Vagina (tissue), 2 donors: ENCODE measurements at regions not wholly inside any gene's neighbourhood (a gene's known extent, or its start where the extent isn't known, plus 50 kb on each side); places are given as distances from the start of the nearest gene placed in this dataset.

Experiments used
- DNase-seq, 2 donors: peaks; one replicate each; pipeline ENCODE4 v3.0.0-alpha.2; 2017; ENCODE audit errors: extremely low spot score in 2 of 2
- H3K27ac ChIP-seq: fragments of 200-600 bp; sonication (generic); one replicate; pipeline ENCODE4 v1.5.1; 2019
- H3K27me3 ChIP-seq: fragments of 200-600 bp; sonication (generic); one replicate; pipeline ENCODE4 v1.5.1; 2019
- H3K36me3 ChIP-seq, 2 donors: fragments of 200-600 bp; sonication (generic); one replicate each; pipeline ENCODE4 v1.5.1; 2017 to 2019
- H3K4me1 ChIP-seq: fragments of 200-600 bp; sonication (generic); one replicate; pipeline ENCODE4 v1.5.1; 2019
- H3K4me3 ChIP-seq, 2 donors: fragments of 200-600 bp; sonication (generic); 1 replicate in 1 of 2; 2 replicates in 1 of 2; pipeline ENCODE4 v1.5.1; 2016 to 2019
- H3K9me3 ChIP-seq: fragments of 200-600 bp; sonication (generic); one replicate; pipeline ENCODE4 v1.5.1; 2019
- POLR2A ChIP-seq, 2 donors: fragments of 450-650 bp; IDR thresholded peaks; one replicate each; pipeline ENCODE4 v1.6.1; 2017; ENCODE audit warnings: antibody characterized with exemption in 2 of 2, mild to moderate bottlenecking in 2 of 2, moderate library complexity in 2 of 2
- POLR2AphosphoS5 ChIP-seq, 2 donors: sonication (generic); formaldehyde crosslinking; IDR thresholded peaks; one replicate each; pipeline ENCODE4 v1.9.0; 2017; ENCODE audit warnings: antibody characterized with exemption in 2 of 2, mild to moderate bottlenecking in 2 of 2, low read depth in 1 of 2; ENCODE audit not compliant: insufficient read depth in 1 of 2
- intact Hi-C: fragments of 100-400 bp; cut with DNase I; formaldehyde crosslinking; loops from one replicate; pipeline ENCODE4 v1.15.1; 2023
- TF ChIP-seq, protein P1 (sequence below), 3 experiments: fragments of 450-650 bp in 2 of 3; fragments of 200-600 bp in 1 of 3; sonication (generic) in 1 of 3; IDR thresholded peaks; one replicate each; pipeline ENCODE4 v1.5.1; 2017 to 2019; ENCODE audit warnings: antibody characterized with exemption in 3 of 3, mild to moderate bottlenecking in 2 of 3, moderate library complexity in 2 of 3

GRCh38 chr3:14331251-14331650 is 71.2 kb upstream of the SLC6A6 start:
- Histone ChIP-seq H3K27ac (no peak overlapping the region), H3K36me3 (no peaks in the 10 kb centered on the region), H3K27me3 (no peaks in the 10 kb centered on the region), H3K4me1 (no peaks in the 10 kb centered on the region), H3K9me3 (no peaks in the 10 kb centered on the region), H3K4me3 (no peak overlapping the region)
- no peak for TF ChIP-seq POLR2A (IDR thresholded peaks at IDR 0.05)
- TF ChIP-seq, protein P1, sequence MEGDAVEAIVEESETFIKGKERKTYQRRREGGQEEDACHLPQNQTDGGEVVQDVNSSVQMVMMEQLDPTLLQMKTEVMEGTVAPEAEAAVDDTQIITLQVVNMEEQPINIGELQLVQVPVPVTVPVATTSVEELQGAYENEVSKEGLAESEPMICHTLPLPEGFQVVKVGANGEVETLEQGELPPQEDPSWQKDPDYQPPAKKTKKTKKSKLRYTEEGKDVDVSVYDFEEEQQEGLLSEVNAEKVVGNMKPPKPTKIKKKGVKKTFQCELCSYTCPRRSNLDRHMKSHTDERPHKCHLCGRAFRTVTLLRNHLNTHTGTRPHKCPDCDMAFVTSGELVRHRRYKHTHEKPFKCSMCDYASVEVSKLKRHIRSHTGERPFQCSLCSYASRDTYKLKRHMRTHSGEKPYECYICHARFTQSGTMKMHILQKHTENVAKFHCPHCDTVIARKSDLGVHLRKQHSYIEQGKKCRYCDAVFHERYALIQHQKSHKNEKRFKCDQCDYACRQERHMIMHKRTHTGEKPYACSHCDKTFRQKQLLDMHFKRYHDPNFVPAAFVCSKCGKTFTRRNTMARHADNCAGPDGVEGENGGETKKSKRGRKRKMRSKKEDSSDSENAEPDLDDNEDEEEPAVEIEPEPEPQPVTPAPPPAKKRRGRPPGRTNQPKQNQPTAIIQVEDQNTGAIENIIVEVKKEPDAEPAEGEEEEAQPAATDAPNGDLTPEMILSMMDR (IDR thresholded peaks at IDR 0.05), result no peak
- intact Hi-C loops, result no loop called here
- DNase-seq, result no peak

GRCh38 chr3:14332392-14332791 is 70.0 kb upstream of the SLC6A6 start:
- H3K27me3 ChIP-seq, result no peaks in the 10 kb centered on the region
- H3K36me3 ChIP-seq, result no peaks in the 10 kb centered on the region
- TF ChIP-seq POLR2A (IDR thresholded peaks at IDR 0.05) (no peak), POLR2AphosphoS5 (IDR thresholded peaks at IDR 0.05; ENCODE audit: insufficient read depth in 1 of 2, low read depth in 1 of 2) (no peak)
- TF ChIP-seq, protein P1 (IDR thresholded peaks at IDR 0.05), result no peak
- intact Hi-C loops, result no loop called here
- no peaks in the 10 kb centered on the region for H3K9me3 ChIP-seq
- no peak for DNase-seq
- H3K4me1 ChIP-seq, result no peaks in the 10 kb centered on the region
- no peak overlapping the region for H3K4me3 ChIP-seq
- H3K27ac ChIP-seq, result no peak overlapping the region

DNA sequence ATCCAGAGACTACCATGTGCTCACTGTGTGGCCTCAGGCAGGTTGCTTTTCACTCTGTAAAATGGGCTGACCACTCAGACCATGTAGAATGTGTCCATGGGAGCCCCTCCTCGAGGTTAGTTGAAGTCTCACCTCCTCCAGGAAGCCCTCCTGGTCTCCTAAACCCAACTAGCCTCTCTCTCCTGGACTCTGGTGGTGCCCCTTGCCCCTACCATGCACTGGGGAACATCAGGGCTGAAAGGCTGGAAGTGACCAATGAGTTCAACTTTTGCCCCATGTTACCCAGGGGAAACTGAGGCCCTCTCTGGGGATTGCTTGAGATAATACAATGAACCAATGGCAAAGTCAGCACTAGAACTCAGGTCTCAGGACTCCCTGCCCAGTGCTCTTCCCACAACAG is 69.2 kb upstream of the SLC6A6 start:
- Histone ChIP-seq H3K4me3 (no peak overlapping the region), H3K36me3 (no peaks in the 10 kb centered on the region), H3K27ac (no peak overlapping the region), H3K4me1 (no peaks in the 10 kb centered on the region), H3K27me3 (no peaks in the 10 kb centered on the region), H3K9me3 (no peaks in the 10 kb centered on the region)
- DNase-seq, result no peak
- intact Hi-C loops, result no loop called here
- no peak for TF ChIP-seq POLR2AphosphoS5 (IDR thresholded peaks at IDR 0.05; ENCODE audit: insufficient read depth in 1 of 2, low read depth in 1 of 2)

- intact Hi-C loops, result no loop called here
- Histone ChIP-seq H3K4me3 (no peak overlapping the region), H3K27ac (no peak overlapping the region), H3K36me3 (no peaks in the 10 kb centered on the region), H3K27me3 (no peaks in the 10 kb centered on the region), H3K4me1 (no peaks in the 10 kb centered on the region), H3K9me3 (no peaks in the 10 kb centered on the region)
- no peak for DNase-seq
- TF ChIP-seq, protein P1 (IDR thresholded peaks at IDR 0.05), result no peak
- TF ChIP-seq POLR2AphosphoS5 (IDR thresholded peaks at IDR 0.05; ENCODE audit: insufficient read depth in 1 of 2, low read depth in 1 of 2), result no peak
- TF ChIP-seq POLR2A (IDR thresholded peaks at IDR 0.05), result no peak
These were observed 68.8 kb upstream of the SLC6A6 start for GRCh38 chr3:14333621-14334020.

- H3K4me1 ChIP-seq, result no peaks in the 10 kb centered on the region
- H3K27ac ChIP-seq, result no peak overlapping the region
- intact Hi-C loops, result no loop called here
- H3K4me3 ChIP-seq, result no peak overlapping the region
- no peak for TF ChIP-seq POLR2A (IDR thresholded peaks at IDR 0.05)
- TF ChIP-seq, protein P1 (IDR thresholded peaks at IDR 0.05), result no peak
- no peak for TF ChIP-seq POLR2AphosphoS5 (IDR thresholded peaks at IDR 0.05; ENCODE audit: insufficient read depth in 1 of 2, low read depth in 1 of 2)
- no peaks in the 10 kb centered on the region for H3K9me3 ChIP-seq
- H3K36me3 ChIP-seq, result no peaks in the 10 kb centered on the region
- H3K27me3 ChIP-seq, result no peaks in the 10 kb centered on the region
- no peak for DNase-seq
These were observed 68.3 kb upstream of the SLC6A6 start for GRCh38 chr3:14334136-14334535.

- no peak for TF ChIP-seq POLR2A (IDR thresholded peaks at IDR 0.05)
- TF ChIP-seq, protein P1 (IDR thresholded peaks at IDR 0.05), result no peak
- no peak for TF ChIP-seq POLR2AphosphoS5 (IDR thresholded peaks at IDR 0.05; ENCODE audit: insufficient read depth in 1 of 2, low read depth in 1 of 2)
- H3K27ac ChIP-seq, result no peak overlapping the region
- H3K4me1 ChIP-seq, result no peaks in the 10 kb centered on the region
- H3K9me3 ChIP-seq, result no peaks in the 10 kb centered on the region
- no peak overlapping the region for H3K4me3 ChIP-seq
- H3K36me3 ChIP-seq, result no peaks in the 10 kb centered on the region
- no peak for DNase-seq
- H3K27me3 ChIP-seq, result no peaks in the 10 kb centered on the region
- intact Hi-C loops, result no loop called here
These were observed 67.5 kb upstream of the SLC6A6 start for GRCh38 chr3:14334936-14335335.
